H1 (cell line): ENCODE measurements at regions not wholly inside any gene's neighbourhood (a gene's known extent, or its start where the extent isn't known, plus 50 kb on each side); places are given as distances from the start of the nearest gene placed in this dataset.
A peak's percentile ranks its signal among the peaks of the same experiment; 100 is the strongest.

Experiments used
- CTCF ChIA-PET: fragments of 300-600 bp; sonication (Branson Sonifier 250); formaldehyde crosslinking; loops from one replicate; lab custom pipeline; 2021; ENCODE audit not compliant: partially characterized antibody; lab: Charles Lee
- POLR2A ChIA-PET: fragments of 300-600 bp; sonication (Branson Sonifier 250); formaldehyde crosslinking; loops from one replicate; lab custom pipeline; 2021; ENCODE audit warnings: inconsistent platforms; ENCODE audit not compliant: partially characterized antibody; lab: Charles Lee
- DNase-seq, 2 experiments: peaks; one replicate each; pipeline versions ENCODE4 v3.0.0 to v3.0.0-alpha.2; 2010 to 2022; ENCODE audit warnings: low spot score in 2 of 2, low read depth in 1 of 2, mixed read lengths in 1 of 2
- FAIRE-seq: peaks from 2 replicates; lab custom pipeline; 2011; peaks lifted over from hg19 to GRCh38; lab: Jason Lieb, UNC
- H2AFZ ChIP-seq: 2 replicates; pipeline ENCODE4 v1.8.1; 2012; ENCODE audit warnings: low read length, inconsistent platforms
- H2AK5ac ChIP-seq: 2 replicates; pipeline ENCODE4 v1.6.1; 2013; ENCODE audit warnings: low read depth, low read length
- H2BK120ac ChIP-seq: replicated peaks from 2 replicates; pipeline ENCODE3; 2013; ENCODE audit warnings: low read depth, low read length, inconsistent platforms
- H2BK12ac ChIP-seq: 2 replicates; pipeline ENCODE4 v1.6.1; 2013; ENCODE audit warnings: low read depth, low read length
- H2BK15ac ChIP-seq: 2 replicates; pipeline ENCODE4 v1.6.1; 2013; ENCODE audit warnings: low read length
- H2BK20ac ChIP-seq: 2 replicates; pipeline ENCODE4 v1.6.1; 2013; ENCODE audit warnings: low read length
- H2BK5ac ChIP-seq: 2 replicates; pipeline ENCODE4 v1.6.1; 2013; ENCODE audit warnings: low read depth, low read length
- H3K14ac ChIP-seq: 2 replicates; pipeline ENCODE4 v1.6.1; 2013; ENCODE audit warnings: inconsistent platforms; ENCODE audit not compliant: insufficient read length
- H3K18ac ChIP-seq: 2 replicates; pipeline ENCODE4 v1.6.1; 2013; ENCODE audit warnings: low read length; ENCODE audit errors: extremely low read depth
- H3K23ac ChIP-seq: 2 replicates; pipeline ENCODE4 v1.6.1; 2013; ENCODE audit warnings: inconsistent platforms; ENCODE audit not compliant: insufficient read length
- H3K23me2 ChIP-seq: 2 replicates; pipeline ENCODE4 v1.6.1; 2013; ENCODE audit warnings: low read depth, low read length
- H3K27ac ChIP-seq: 2 replicates; pipeline ENCODE4 v1.6.1; 2011; ENCODE audit warnings: low read depth, low read length, inconsistent platforms
- H3K27me3 ChIP-seq, 4 experiments: replicated peaks in 1 of 4; 1 replicate in 1 of 4; 2 replicates in 3 of 4; pipeline versions ENCODE4 v1.6.1 to v1.8.1; 2011 to 2013; ENCODE audit warnings: low read length in 3 of 4, mild to moderate bottlenecking in 3 of 4, inconsistent platforms in 2 of 4, mixed read lengths in 2 of 4, moderate library complexity in 1 of 4; ENCODE audit not compliant: control insufficient read depth in 3 of 4, insufficient read depth in 3 of 4; ENCODE audit errors: extremely low read depth in 1 of 4
- H3K36me3 ChIP-seq, 4 experiments: 2 replicates each; pipeline versions ENCODE4 v1.6.1 to v1.8.1; 2011 to 2013; ENCODE audit warnings: mild to moderate bottlenecking in 4 of 4, low read length in 3 of 4, moderate library complexity in 2 of 4, control low read depth in 1 of 4, inconsistent platforms in 1 of 4; ENCODE audit not compliant: insufficient read depth in 4 of 4, control insufficient read depth in 2 of 4
- H3K4ac ChIP-seq: replicated peaks from 2 replicates; pipeline ENCODE3; 2013; ENCODE audit warnings: low read length, low read depth, mixed read lengths, inconsistent platforms; ENCODE audit not compliant: insufficient read length
- H3K4me1 ChIP-seq, 4 experiments: replicated peaks in 1 of 4; 1 replicate in 1 of 4; 2 replicates in 3 of 4; pipeline versions ENCODE4 v1.6.1 to v1.8.1; 2011 to 2013; ENCODE audit warnings: low read length in 3 of 4, inconsistent platforms in 2 of 4, mixed read lengths in 1 of 4; ENCODE audit not compliant: insufficient read depth in 4 of 4, control insufficient read depth in 3 of 4
- H3K4me2 ChIP-seq, 2 experiments: 2 replicates each; pipeline versions ENCODE4 v1.6.1 to v1.8.1; 2011 to 2013; ENCODE audit warnings: low read depth in 2 of 2, low read length in 2 of 2, control low read depth in 1 of 2, inconsistent platforms in 1 of 2, mild to moderate bottlenecking in 1 of 2; ENCODE audit not compliant: insufficient read depth in 1 of 2
- H3K4me3 ChIP-seq, 4 experiments: fragments of 200-600, 300-600 bp in 1 of 4; sonication (generic), shearing (Covaris generic), sonication (Bioruptor Twin) in 1 of 4; 2 replicates each; pipeline versions ENCODE4 v1.5.1 to v1.8.1; 2011 to 2016; ENCODE audit warnings: low read length in 4 of 4, low read depth in 3 of 4, control low read depth in 2 of 4, inconsistent platforms in 2 of 4, mild to moderate bottlenecking in 2 of 4, mixed read lengths in 1 of 4, moderate library complexity in 1 of 4; ENCODE audit not compliant: insufficient read depth in 2 of 4; ENCODE audit errors: extremely low read depth in 1 of 4
- H3K56ac ChIP-seq: replicated peaks from 2 replicates; pipeline ENCODE3; 2013; ENCODE audit warnings: low read depth, mild to moderate bottlenecking, mixed read lengths, low read length, inconsistent platforms; ENCODE audit not compliant: insufficient read length
- H3K79me1 ChIP-seq: 2 replicates; pipeline ENCODE4 v1.6.1; 2013; ENCODE audit warnings: low read depth, low read length, control low read depth
- H3K79me2 ChIP-seq, 2 experiments: 2 replicates each; pipeline versions ENCODE4 v1.6.1 to v1.8.1; 2012 to 2013; ENCODE audit warnings: low read length in 2 of 2, mild to moderate bottlenecking in 2 of 2, inconsistent platforms in 1 of 2; ENCODE audit not compliant: insufficient read depth in 2 of 2, control insufficient read depth in 1 of 2
- H3K9ac ChIP-seq, 4 experiments: replicated peaks in 1 of 4; 1 replicate in 1 of 4; 2 replicates in 3 of 4; pipeline versions ENCODE4 v1.6.1 to v1.8.1; 2011 to 2013; ENCODE audit warnings: low read depth in 3 of 4, low read length in 3 of 4, control low read depth in 2 of 4, mild to moderate bottlenecking in 2 of 4, moderate library complexity in 2 of 4, inconsistent platforms in 1 of 4; ENCODE audit errors: extremely low read depth in 1 of 4
- H3K9me3 ChIP-seq, 2 experiments: 2 replicates each; pipeline versions ENCODE4 v1.6.1 to v1.8.1; 2012 to 2013; ENCODE audit warnings: mild to moderate bottlenecking in 2 of 2, moderate library complexity in 2 of 2, control low read depth in 1 of 2, inconsistent platforms in 1 of 2, low read depth in 1 of 2, low read length in 1 of 2, mixed read lengths in 1 of 2; ENCODE audit not compliant: insufficient read depth in 2 of 2
- H4K20me1 ChIP-seq, 2 experiments: replicated peaks in 1 of 2; 2 replicates each; pipeline versions ENCODE3 to v1.8.1; 2011 to 2013; ENCODE audit warnings: inconsistent platforms in 2 of 2, low read length in 2 of 2, mild to moderate bottlenecking in 1 of 2; ENCODE audit not compliant: insufficient read depth in 2 of 2, control insufficient read depth in 1 of 2
- H4K5ac ChIP-seq: 2 replicates; pipeline ENCODE4 v1.6.1; 2013; ENCODE audit warnings: low read length, low read depth, mixed read lengths, inconsistent platforms; ENCODE audit not compliant: insufficient read length
- H4K8ac ChIP-seq: 2 replicates; pipeline ENCODE4 v1.8.0; 2013; ENCODE audit warnings: mild to moderate bottlenecking, moderate library complexity, low read length, inconsistent platforms; ENCODE audit not compliant: insufficient read depth; ENCODE audit errors: extremely low read depth
- H4K91ac ChIP-seq: replicated peaks from 2 replicates; pipeline ENCODE3; 2013; ENCODE audit warnings: low read length, mixed read lengths, inconsistent platforms; ENCODE audit not compliant: insufficient read length
- CTCF ChIP-seq, 3 experiments: IDR thresholded peaks; 1 replicate in 2 of 3; 2 replicates in 1 of 3; pipeline versions ENCODE4 v1.5.1 to v1.6.1; 2011; ENCODE audit warnings: low read length in 3 of 3, mild to moderate bottlenecking in 3 of 3, inconsistent platforms in 2 of 3, low read depth in 1 of 3, moderate library complexity in 1 of 3; ENCODE audit not compliant: insufficient read depth in 1 of 3; ENCODE audit errors: control extremely low read depth in 1 of 3
- GTF2F1 ChIP-seq: IDR thresholded peaks from 2 replicates; pipeline ENCODE4 v1.6.1; 2012; ENCODE audit warnings: low read depth, low read length, improper control_type of control experiment, borderline replicate concordance
- HDAC2 ChIP-seq, 2 experiments: fragments of 300-600 bp in 1 of 2; sonication (generic) in 1 of 2; IDR thresholded peaks; 2 replicates each; pipeline ENCODE4 v1.6.1; 2011 to 2012; ENCODE audit warnings: low read depth in 2 of 2, low read length in 2 of 2, mild to moderate bottlenecking in 2 of 2, moderate library complexity in 2 of 2, borderline replicate concordance in 1 of 2, inconsistent platforms in 1 of 2
- MAFK ChIP-seq: IDR thresholded peaks from 2 replicates; pipeline ENCODE4 v1.6.1; 2012; ENCODE audit warnings: low read depth, mild to moderate bottlenecking, improper control_type of control experiment, low read length
- NRF1 ChIP-seq: IDR thresholded peaks from 2 replicates; pipeline ENCODE4 v1.6.1; 2011; ENCODE audit warnings: mild to moderate bottlenecking, low read depth, low read length, improper control_type of control experiment
- RBBP5 ChIP-seq: IDR thresholded peaks from 2 replicates; pipeline ENCODE4 v1.7.1; 2012; ENCODE audit warnings: low read depth, mild to moderate bottlenecking, inconsistent platforms, low read length, moderate library complexity, borderline replicate concordance
- RFX5 ChIP-seq: IDR thresholded peaks from 2 replicates; pipeline ENCODE4 v1.6.1; 2011; ENCODE audit warnings: low read depth, low read length, improper control_type of control experiment, borderline replicate concordance
- SAP30 ChIP-seq: fragments of 300-600 bp; sonication (generic); IDR thresholded peaks from 2 replicates; pipeline ENCODE4 v1.7.1; 2012; ENCODE audit warnings: low read length, moderate library complexity, mild to moderate bottlenecking, inconsistent platforms; ENCODE audit not compliant: insufficient read depth, insufficient replicate concordance
- WGBS, 2 experiments: shearing (Covaris generic) in 1 of 2; methylation state at CpG; one replicate each; pipeline versions ENCODE4 v1.1.6 to v1.1.7; 2013 to 2015; ENCODE audit warnings: low lambda C conversion rate in 2 of 2, mixed read lengths in 2 of 2, inconsistent platforms in 1 of 2, low coverage in 1 of 2, missing lambda C conversion rate in 1 of 2; ENCODE audit not compliant: insufficient replicate concordance in 2 of 2, insufficient coverage in 1 of 2, insufficient read length in 1 of 2; ENCODE audit errors: extremely low coverage in 1 of 2, missing lambda C conversion rate in 1 of 2; 5-methylcytosine and 5-hydroxymethylcytosine counted together

GRCh38 chr5:20678814-20679298 lies 690.9 kb upstream of the CDH18 start:
- no peak overlapping the region for H3K4me3 ChIP-seq
- FAIRE-seq (no peak), DNase-seq (no peak)
- no peak overlapping the region for H3K18ac ChIP-seq
- peaks cover 0 to 9% (median 0%) of the 10 kb centered on the region in 4 experiments; a peak in 2 of 7 replicates for H3K4me1 ChIP-seq
- no peak overlapping the region for H4K8ac ChIP-seq
- H4K91ac ChIP-seq = no peak overlapping the region
- no peak overlapping the region for H3K9ac ChIP-seq
- ChIA-PET CTCF (no interaction called here), POLR2A (no interaction called here)
- no peak overlapping the region for H3K4ac ChIP-seq
- H2BK120ac ChIP-seq = no peak overlapping the region
- peak overlapping the region; percentile 21; the same call in 1 of the 2 replicates for H2BK12ac ChIP-seq
- no peaks in the 10 kb centered on the region for H4K20me1 ChIP-seq
- no peak overlapping the region for H3K23ac ChIP-seq
- no peak overlapping the region for H3K27ac ChIP-seq
- H3K79me2 ChIP-seq = no peaks in the 10 kb centered on the region
- H3K36me3 ChIP-seq = no peaks in the 10 kb centered on the region
- no peaks in the 10 kb centered on the region for H3K23me2 ChIP-seq
- H2BK5ac ChIP-seq = no peak overlapping the region
- WGBS, 2 experiments = 94% methylated on average over 1 of the region's 1 CpG; no CpG with 5 or more reads in 1 of the 2 experiments
- H4K5ac ChIP-seq = no peak overlapping the region
- H2AFZ ChIP-seq = no peak overlapping the region
- H3K56ac ChIP-seq = no peak overlapping the region
- no peaks in the 10 kb centered on the region for H3K79me1 ChIP-seq
- H2BK20ac ChIP-seq = no peak overlapping the region
- H2BK15ac ChIP-seq = no peak overlapping the region
- no peaks in the 10 kb centered on the region for H3K9me3 ChIP-seq
- H3K27me3 ChIP-seq = no peaks in the 10 kb centered on the region
- H3K14ac ChIP-seq = no peak overlapping the region
- no peak overlapping the region for H2AK5ac ChIP-seq
- H3K4me2 ChIP-seq = no peak overlapping the region
- no peak for TF ChIP-seq RFX5
- TF ChIP-seq MAFK = no peak
- TF ChIP-seq GTF2F1 = no peak
- TF ChIP-seq NRF1 = no peak
- TF ChIP-seq CTCF (IDR thresholded peaks at IDR 0.05; ENCODE audit: control extremely low read depth in 1 of 3, insufficient read depth in 1 of 3, low read depth in 1 of 3, low read length in 3 of 3) = no peak
- no peak for TF ChIP-seq HDAC2 (IDR thresholded peaks at IDR 0.05; ENCODE audit: borderline replicate concordance in 1 of 2, low read depth in 2 of 2, low read length in 2 of 2)
- no peak for TF ChIP-seq RBBP5
- TF ChIP-seq SAP30 = no peak
